Smooth muscle cell (in vitro differentiated cells): ENCODE measurements at regions not wholly inside any gene's neighbourhood (a gene's known extent, or its start where the extent isn't known, plus 50 kb on each side); places are given as distances from the start of the nearest gene placed in this dataset.

Experiments
- DNase-seq: peaks from one replicate; lab custom pipeline; 2025; ENCODE audit not compliant: unreplicated experiment; lab: John Stamatoyannopoulos, UW
- H2AFZ ChIP-seq: fragments of 200-600 bp; sonication (generic); 2 replicates; pipeline ENCODE4 v1.6.0; 2016; ENCODE audit warnings: antibody characterized with exemption, low read depth, mild to moderate bottlenecking
- H3F3A ChIP-seq: fragments of 200-600 bp; sonication (generic); 2 replicates; pipeline ENCODE4 v1.6.0; 2017; ENCODE audit warnings: antibody characterized with exemption, low read depth
- H3K27ac ChIP-seq: fragments of 200-600 bp; sonication (generic); 2 replicates; pipeline ENCODE4 v1.5.1; 2016; ENCODE audit warnings: low read depth, mild to moderate bottlenecking
- H3K27me3 ChIP-seq: fragments of 200-600 bp; sonication (generic); 2 replicates; pipeline ENCODE4 v1.6.1; 2016; ENCODE audit warnings: low read depth, mild to moderate bottlenecking
- H3K36me3 ChIP-seq: fragments of 200-600 bp; sonication (generic); 2 replicates; pipeline ENCODE4 v1.5.1; 2016; ENCODE audit warnings: low read depth
- H3K4me1 ChIP-seq: fragments of 200-600 bp; sonication (generic); 2 replicates; pipeline ENCODE4 v1.5.1; 2016; ENCODE audit warnings: low read depth
- H3K4me2 ChIP-seq: fragments of 200-600 bp; sonication (generic); 2 replicates; pipeline ENCODE4 v1.6.0; 2016; ENCODE audit warnings: mild to moderate bottlenecking
- H3K4me3 ChIP-seq: fragments of 200-600 bp; sonication (generic); 2 replicates; pipeline ENCODE4 v1.5.1; 2016; ENCODE audit warnings: mild to moderate bottlenecking
- H3K79me2 ChIP-seq: fragments of 200-600 bp; sonication (generic); 2 replicates; pipeline ENCODE4 v1.6.0; 2016; ENCODE audit warnings: low read depth, mild to moderate bottlenecking
- H3K9ac ChIP-seq: fragments of 200-600 bp; sonication (generic); 2 replicates; pipeline ENCODE4 v1.6.0; 2016; ENCODE audit warnings: low read depth
- H3K9me3 ChIP-seq: fragments of 200-600 bp; sonication (generic); replicated peaks from 2 replicates; pipeline ENCODE4 v1.5.1; 2016; ENCODE audit warnings: low read depth
- H4K20me1 ChIP-seq: fragments of 200-600 bp; sonication (generic); 2 replicates; pipeline ENCODE4 v1.6.0; 2016; ENCODE audit warnings: low read depth
- CTCF ChIP-seq: fragments of 200-600 bp; sonication (generic); IDR thresholded peaks from 2 replicates; pipeline ENCODE4 v1.5.1; 2017; ENCODE audit warnings: borderline replicate concordance, mild to moderate bottlenecking, antibody characterized with exemption; ENCODE audit not compliant: insufficient read depth, poor library complexity, severe bottlenecking
- WGBS: methylation state at CpG from one replicate; pipeline ENCODE4 v1.1.7; 2016; ENCODE audit warnings: low lambda C conversion rate; 5-methylcytosine and 5-hydroxymethylcytosine counted together

GRCh38 chr4:13872955-13873354 is 245.4 kb upstream of the BOD1L1 start:
- H3K9me3 ChIP-seq: no peaks in the 10 kb centered on the region
- no peaks in the 10 kb centered on the region for H3K27me3 ChIP-seq
- no peaks in the 10 kb centered on the region for H4K20me1 ChIP-seq
- H3K27ac ChIP-seq: no peak overlapping the region
- no peak for TF ChIP-seq CTCF
- no peak overlapping the region for H3K9ac ChIP-seq
- H3K4me3 ChIP-seq: no peak overlapping the region
- no peaks in the 10 kb centered on the region for H3K4me1 ChIP-seq
- no peaks in the 10 kb centered on the region for H3K36me3 ChIP-seq
- 67% methylated on average over 3 of the region's 3 CpGs for WGBS
- H3K79me2 ChIP-seq: no peaks in the 10 kb centered on the region
- H3K4me2 ChIP-seq: no peak overlapping the region
- no peak for DNase-seq
- no peaks in the 10 kb centered on the region for H3F3A ChIP-seq
- H2AFZ ChIP-seq: no peak overlapping the region

- Histone ChIP-seq H3K27me3 (no peaks in the 10 kb centered on the region), H3K79me2 (no peaks in the 10 kb centered on the region), H3K27ac (no peak overlapping the region), H3K36me3 (no peaks in the 10 kb centered on the region), H3K4me2 (no peak overlapping the region), H4K20me1 (no peaks in the 10 kb centered on the region), H3K4me3 (no peak overlapping the region), H2AFZ (no peak overlapping the region), H3K9ac (no peak overlapping the region), H3F3A (no peaks in the 10 kb centered on the region), H3K4me1 (no peaks in the 10 kb centered on the region), H3K9me3 (no peaks in the 10 kb centered on the region)
- no peak for DNase-seq
- WGBS: 88% methylated on average over 1 of the region's 1 CpG
- no peak for TF ChIP-seq CTCF
Observed at GRCh38 chr4:13875181-13875580, 247.7 kb upstream of the BOD1L1 start.

- no peak overlapping the region for H3K9ac ChIP-seq
- TF ChIP-seq CTCF: no peak
- WGBS: 91% methylated on average over 3 of the region's 3 CpGs
- no peaks in the 10 kb centered on the region for H3K79me2 ChIP-seq
- no peaks in the 10 kb centered on the region for H3K4me1 ChIP-seq
- H2AFZ ChIP-seq: no peak overlapping the region
- H3K4me2 ChIP-seq: no peak overlapping the region
- H3K27me3 ChIP-seq: no peaks in the 10 kb centered on the region
- no peaks in the 10 kb centered on the region for H3F3A ChIP-seq
- no peak overlapping the region for H3K4me3 ChIP-seq
- H3K9me3 ChIP-seq: no peaks in the 10 kb centered on the region
- DNase-seq: no peak
- H4K20me1 ChIP-seq: no peaks in the 10 kb centered on the region
- H3K36me3 ChIP-seq: no peaks in the 10 kb centered on the region
- no peak overlapping the region for H3K27ac ChIP-seq
Observed at GRCh38 chr4:13876131-13876530, 248.6 kb upstream of the BOD1L1 start.

GRCh38 chr4:13876940-13877339 is 249.4 kb upstream of the BOD1L1 start:
- Histone ChIP-seq H3K4me3 (no peak overlapping the region), H3K9ac (no peak overlapping the region), H3K4me2 (no peak overlapping the region), H3K27ac (no peak overlapping the region), H3K79me2 (no peaks in the 10 kb centered on the region), H2AFZ (no peak overlapping the region), H3K27me3 (no peaks in the 10 kb centered on the region), H3K9me3 (no peaks in the 10 kb centered on the region), H4K20me1 (no peaks in the 10 kb centered on the region), H3K4me1 (no peaks in the 10 kb centered on the region), H3F3A (no peaks in the 10 kb centered on the region), H3K36me3 (no peaks in the 10 kb centered on the region)
- no peak for DNase-seq
- 67% methylated on average over 7 of the region's 7 CpGs for WGBS
- TF ChIP-seq CTCF: no peak
